ENCODE measurements at regions not wholly inside any gene's neighbourhood (a gene's known extent, or its start where the extent isn't known, plus 50 kb on each side); places are given as distances from the start of the nearest gene placed in this dataset.
"Not testable (repeated sequence)": the region's sequence is repeated elsewhere in the genome, so short reads cannot be mapped to it uniquely, and the experiment has no call there.

GRCh38 chr7:29750373-29750940 is 55.9 kb upstream of the WIPF3 start:
- TF ChIP-seq POLR2A (IDR thresholded peaks at IDR 0.05), result not testable (repeated sequence)
- TF ChIP-seq, protein P1, sequence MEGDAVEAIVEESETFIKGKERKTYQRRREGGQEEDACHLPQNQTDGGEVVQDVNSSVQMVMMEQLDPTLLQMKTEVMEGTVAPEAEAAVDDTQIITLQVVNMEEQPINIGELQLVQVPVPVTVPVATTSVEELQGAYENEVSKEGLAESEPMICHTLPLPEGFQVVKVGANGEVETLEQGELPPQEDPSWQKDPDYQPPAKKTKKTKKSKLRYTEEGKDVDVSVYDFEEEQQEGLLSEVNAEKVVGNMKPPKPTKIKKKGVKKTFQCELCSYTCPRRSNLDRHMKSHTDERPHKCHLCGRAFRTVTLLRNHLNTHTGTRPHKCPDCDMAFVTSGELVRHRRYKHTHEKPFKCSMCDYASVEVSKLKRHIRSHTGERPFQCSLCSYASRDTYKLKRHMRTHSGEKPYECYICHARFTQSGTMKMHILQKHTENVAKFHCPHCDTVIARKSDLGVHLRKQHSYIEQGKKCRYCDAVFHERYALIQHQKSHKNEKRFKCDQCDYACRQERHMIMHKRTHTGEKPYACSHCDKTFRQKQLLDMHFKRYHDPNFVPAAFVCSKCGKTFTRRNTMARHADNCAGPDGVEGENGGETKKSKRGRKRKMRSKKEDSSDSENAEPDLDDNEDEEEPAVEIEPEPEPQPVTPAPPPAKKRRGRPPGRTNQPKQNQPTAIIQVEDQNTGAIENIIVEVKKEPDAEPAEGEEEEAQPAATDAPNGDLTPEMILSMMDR (IDR thresholded peaks at IDR 0.05), result not testable (repeated sequence)

Data from right lobe of liver (tissue), 4 donors.